D341Med (cell line): ENCODE measurements at regions not wholly inside any gene's neighbourhood (a gene's known extent, or its start where the extent isn't known, plus 50 kb on each side); places are given as distances from the start of the nearest gene placed in this dataset.

ENCODE experiments used
- DNase-seq: peaks from one replicate; pipeline ENCODE4 v3.0.0; 2012; ENCODE audit warnings: low spot score

- no peak for DNase-seq
These were observed 293.7 kb upstream of the ACVR2A start for GRCh38 chr2:147550995-147551731.

GRCh38 chr2:147549054-147549453 is 295.8 kb upstream of the ACVR2A start:
- DNase-seq, result no peak

- DNase-seq, result no peak
These were observed 296.4 kb upstream of the ACVR2A start for GRCh38 chr2:147548451-147548850.

GRCh38 chr2:147547440-147547839 is 297.4 kb upstream of the ACVR2A start:
- no peak for DNase-seq

DNA sequence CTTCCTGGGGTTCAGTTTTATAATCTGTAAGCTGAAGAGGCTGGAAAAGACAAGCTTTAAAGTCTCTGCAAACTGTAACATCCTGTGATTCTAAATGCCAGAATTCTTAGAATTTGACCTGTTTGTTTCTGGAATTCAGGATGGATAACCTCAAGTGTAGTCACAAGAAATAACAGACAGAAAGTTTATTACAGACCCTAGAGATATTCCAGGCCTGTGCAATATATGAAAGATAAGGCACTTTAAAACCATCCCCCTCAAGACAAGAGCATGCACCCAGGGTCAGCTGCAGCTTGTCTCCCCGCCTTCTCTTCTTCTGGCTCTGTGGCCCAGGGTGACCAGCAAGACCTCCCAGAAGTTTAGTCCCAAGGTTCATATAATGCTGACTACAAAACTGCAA is 298.7 kb upstream of the ACVR2A start:
- DNase-seq, result no peak

DNA sequence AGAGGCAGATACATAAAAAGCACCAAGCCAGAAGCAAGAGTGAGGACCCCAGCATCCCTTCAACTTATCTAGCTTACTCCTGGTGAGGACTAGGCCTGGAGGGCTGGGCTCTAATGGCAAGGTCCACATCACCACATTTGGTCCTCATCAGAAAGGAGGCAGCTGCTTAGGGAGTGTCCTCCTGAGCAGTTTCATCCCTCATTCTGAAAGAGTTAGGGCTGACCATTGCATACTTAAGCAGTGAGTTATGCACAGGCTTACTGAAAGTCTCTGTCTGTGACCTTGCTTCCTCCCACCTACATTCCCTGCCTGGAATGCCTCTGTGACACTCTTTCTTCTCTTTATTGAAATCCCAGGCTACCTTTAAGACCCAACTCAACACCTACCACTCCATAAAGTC is 301.8 kb upstream of the ACVR2A start:
- no peak for DNase-seq

GRCh38 chr2:147542351-147542750 is 302.5 kb upstream of the ACVR2A start:
- DNase-seq, result no peak

DNA sequence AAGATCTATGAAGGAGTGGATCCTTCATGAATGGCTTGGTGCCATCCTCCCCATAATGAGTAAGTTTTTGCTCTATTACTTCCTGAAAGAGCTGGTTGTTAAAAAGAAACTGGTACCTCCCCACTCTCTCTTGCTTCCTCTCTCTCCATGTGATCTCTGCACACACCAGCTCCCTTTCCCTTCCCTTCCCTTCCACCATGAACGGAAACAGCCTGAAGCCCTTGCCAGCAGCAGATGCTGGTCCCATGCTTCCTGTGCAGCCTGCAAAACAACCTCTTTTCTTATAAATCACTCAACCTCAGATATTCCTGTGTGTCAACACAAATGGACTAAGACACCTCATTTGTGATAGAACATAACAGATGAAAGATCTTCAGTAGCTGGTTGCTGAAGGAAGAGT is 303.5 kb upstream of the ACVR2A start:
- DNase-seq, result no peak

GRCh38 chr2:147538821-147539220 is 306.0 kb upstream of the ACVR2A start:
- no peak for DNase-seq

DNA sequence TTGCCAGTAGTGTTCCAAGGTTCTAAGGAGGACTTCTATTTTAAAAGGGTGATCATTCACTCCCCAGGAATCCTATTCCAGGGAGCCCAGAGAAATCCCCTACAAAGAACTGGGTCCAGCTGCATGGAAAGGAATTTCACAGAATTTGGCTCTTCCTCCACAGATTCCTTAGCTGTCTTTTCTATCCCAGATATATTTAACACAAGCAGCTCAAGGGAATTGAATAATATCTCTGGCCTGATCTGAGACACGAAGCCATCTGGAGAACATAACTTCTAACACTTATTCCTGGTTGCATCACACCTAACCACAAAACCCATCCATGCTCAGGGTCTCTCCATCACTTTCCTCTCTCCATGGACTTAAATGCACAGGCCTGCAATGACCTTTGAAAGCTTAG is 306.7 kb upstream of the ACVR2A start:
- DNase-seq, result no peak

DNA sequence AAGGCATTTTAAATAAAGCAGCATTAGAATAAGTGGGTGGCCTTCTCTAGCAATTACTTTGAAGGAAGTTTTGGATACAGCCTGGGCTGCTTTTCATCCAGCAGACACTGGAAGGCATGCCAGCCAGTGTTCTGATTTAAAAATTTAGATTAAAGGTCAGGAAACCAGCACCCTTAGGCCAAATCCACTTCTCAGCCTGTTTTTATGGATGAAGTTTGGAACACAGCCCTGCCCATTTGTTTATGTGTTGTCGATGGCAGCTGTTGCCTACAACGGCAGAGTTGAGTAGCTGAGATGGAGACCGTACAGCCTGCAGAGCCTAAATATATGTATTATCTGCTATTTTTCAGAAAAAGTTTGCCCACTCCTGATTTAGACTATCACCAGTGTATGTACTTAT is 313.6 kb upstream of the ACVR2A start:
- DNase-seq, result no peak

DNA sequence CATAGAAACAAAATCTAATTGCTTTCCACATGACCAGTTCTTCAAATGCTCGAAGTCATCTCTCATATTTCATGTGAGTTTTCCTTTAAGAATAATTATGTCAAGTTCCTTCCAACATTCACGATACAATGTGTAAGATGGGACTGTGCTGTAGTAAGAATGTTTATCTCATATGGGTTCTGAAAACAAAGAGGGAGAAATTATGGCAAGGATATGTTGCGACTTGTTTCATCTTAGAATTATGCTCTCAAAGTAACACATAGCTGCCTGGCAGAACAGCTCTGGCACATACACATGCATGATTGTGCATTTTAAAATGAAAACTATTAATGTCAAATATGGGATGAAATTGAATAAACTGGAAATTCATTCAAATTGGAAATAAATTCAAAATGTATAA is 314.8 kb upstream of the ACVR2A start:
- no peak for DNase-seq

GRCh38 chr2:147525819-147526489 is 318.9 kb upstream of the ACVR2A start:
- no peak for DNase-seq

DNA sequence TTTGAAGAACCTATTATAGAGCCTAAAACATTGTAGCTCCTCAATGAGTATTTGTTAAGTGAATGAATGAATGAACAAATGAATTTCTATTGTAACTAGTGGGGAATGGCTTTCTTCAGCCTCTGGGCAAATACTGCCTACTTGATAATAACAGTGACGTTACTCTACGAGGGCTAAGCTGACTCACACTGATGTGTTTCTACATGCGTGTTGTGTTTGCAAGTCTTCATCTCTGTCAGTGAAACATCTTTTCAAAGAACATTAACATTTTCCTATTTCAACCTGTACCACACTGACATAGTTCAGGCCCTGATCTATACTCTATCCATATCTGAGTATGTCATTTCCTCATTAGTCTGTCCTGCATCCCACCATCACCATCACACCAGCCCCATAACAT is 319.9 kb upstream of the ACVR2A start:
- no peak for DNase-seq

- DNase-seq, result no peak
These were observed 321.4 kb upstream of the ACVR2A start for GRCh38 chr2:147523415-147523814.

- no peak for DNase-seq
These were observed 322.9 kb upstream of the ACVR2A start for GRCh38 chr2:147521936-147522335.

GRCh38 chr2:147520817-147521216 is 324.0 kb upstream of the ACVR2A start:
- no peak for DNase-seq

DNA sequence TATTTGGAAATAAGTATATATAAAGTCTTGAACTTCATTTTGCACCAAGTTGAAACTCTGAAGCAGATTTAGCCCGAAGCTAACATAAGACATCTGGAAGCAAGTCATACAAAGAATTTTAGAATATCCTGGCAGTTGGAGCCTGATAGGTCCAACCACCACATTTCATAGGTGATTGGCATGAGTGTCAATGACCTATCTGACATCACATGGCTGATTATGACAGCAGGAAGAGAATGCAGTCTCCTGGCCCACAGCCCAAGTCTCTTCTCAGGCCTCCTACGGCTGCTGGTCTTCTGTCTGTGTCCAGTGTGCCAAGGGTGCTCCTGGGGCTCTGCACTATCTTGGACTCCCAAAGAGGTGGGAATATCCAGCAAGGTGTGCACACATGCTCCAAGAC is 325.7 kb upstream of the ACVR2A start:
- no peak for DNase-seq

DNA sequence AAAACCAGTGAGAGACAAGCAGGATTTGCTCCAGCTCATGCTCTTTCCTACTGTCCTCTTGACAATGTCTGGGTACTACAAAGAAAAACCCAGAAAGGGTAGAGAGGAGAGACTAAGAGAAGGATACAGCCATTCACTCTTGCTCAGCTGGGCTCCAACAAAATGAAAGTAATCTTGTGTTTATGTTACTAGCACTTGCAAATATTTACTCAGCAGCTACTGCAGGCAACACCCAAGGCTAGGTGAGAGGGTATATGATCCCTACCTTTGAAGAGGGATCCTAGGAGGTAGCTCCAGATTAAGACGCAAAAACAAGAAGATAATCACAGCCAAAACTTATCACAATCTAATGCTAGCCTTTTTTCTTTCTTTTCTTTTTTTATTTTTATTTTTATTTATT is 329.6 kb upstream of the ACVR2A start:
- DNase-seq, result no peak

DNA sequence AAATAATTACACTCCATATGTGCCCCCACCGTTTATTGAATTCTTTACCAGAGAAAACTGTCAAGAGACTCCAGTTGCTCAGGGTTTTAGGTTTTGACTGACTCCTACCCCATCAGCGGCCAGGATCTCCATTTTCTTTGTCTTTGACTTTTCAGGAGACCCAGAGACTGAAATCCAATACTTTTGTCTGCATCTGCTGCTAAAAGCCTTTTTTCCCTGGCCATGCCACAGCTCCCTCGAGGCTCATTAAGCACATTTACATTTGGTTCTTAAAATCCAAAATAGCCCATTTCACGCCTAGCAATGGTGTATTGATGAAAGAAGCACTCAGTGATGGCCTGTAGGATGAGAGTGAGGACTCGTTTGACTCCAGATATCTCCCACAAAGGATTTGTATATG is 332.6 kb upstream of the ACVR2A start:
- no peak for DNase-seq

- no peak for DNase-seq
These were observed 333.3 kb upstream of the ACVR2A start for GRCh38 chr2:147511491-147511948.

- no peak for DNase-seq
These were observed 335.0 kb upstream of the ACVR2A start for GRCh38 chr2:147509821-147510220.

DNA sequence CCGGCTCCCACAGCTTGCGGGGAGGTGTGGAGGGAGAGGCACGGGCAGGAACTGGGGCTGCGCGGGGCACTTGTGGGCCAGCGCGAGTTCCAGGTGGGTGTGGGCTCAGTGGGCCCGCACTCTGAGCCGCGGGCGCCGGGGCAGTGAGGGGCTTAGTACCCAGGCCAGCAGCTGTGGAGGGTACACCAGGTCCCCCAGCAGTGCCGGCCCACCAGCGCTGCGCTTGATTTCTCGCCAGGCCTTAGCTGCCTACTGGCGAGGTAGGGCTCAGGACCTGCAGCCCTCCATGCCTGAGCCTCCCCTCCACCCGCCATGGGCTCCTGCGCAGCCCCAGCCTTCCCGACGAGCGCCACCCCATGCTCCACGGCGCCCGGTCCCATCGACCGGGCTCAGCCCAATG is 337.9 kb upstream of the ACVR2A start:
- DNase-seq, result no peak

- no peak for DNase-seq
These were observed 342.0 kb upstream of the ACVR2A start for GRCh38 chr2:147502711-147503290.
